ENCODE measurements at regions not wholly inside any gene's neighbourhood (a gene's known extent, or its start where the extent isn't known, plus 50 kb on each side); places are given as distances from the start of the nearest gene placed in this dataset.

DNA sequence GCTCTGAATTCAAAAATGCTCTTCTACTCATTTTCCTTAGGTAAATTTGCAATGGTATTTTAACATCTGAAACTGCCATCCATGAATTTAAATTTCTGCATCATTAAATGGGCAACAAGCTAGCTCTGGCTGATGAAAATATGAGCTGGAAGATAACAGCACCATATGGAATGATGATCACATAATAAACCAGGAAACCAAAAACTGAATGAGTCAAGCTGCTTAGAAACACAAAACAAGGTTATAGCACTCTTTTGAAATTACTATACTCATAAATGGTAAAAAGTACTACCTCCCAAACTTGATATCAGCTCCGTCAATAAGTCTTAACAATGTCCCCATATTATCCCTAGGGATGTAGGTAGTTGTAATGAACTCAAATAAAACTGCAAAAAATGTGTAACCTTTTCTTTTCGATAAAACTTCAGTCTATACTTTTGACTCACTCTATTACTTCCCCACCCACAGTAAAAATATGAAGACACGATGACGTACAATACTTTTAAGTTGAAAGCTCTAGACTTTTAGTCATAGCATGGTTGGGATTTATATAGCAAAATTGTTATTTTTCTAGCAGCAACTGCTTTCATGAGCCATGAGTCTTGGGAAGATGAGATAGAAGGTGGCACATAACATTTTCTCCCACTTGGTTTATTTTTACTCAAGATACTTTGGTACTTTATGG is 396.7 kb downstream of the CDH2 start:
- H3K4me2 ChIP-seq (ENCODE audit: low read length) = no peak overlapping the region
- H4K20me1 ChIP-seq (ENCODE audit: insufficient read depth) = no peaks in the 10 kb centered on the region
- no peak overlapping the region for H3K27ac ChIP-seq (ENCODE audit: low read depth, low read length)
- ChIA-PET CTCF (no interaction called here), RAD21 (ENCODE audit: low non-redundant PET in 1 of 2, low total read pairs in 2 of 2, uncharacterized antibody in 2 of 2, unreplicated experiment in 2 of 2) (no interaction called here), POLR2A (no interaction called here)
- no peaks in the 10 kb centered on the region for H3K9me2 ChIP-seq (ENCODE audit: insufficient read depth)
- BruUV-seq (replicated peaks) = no TSS peak
- DNase-seq (ENCODE audit: low read depth, low spot score) = no peak
- no peaks in the 10 kb centered on the region for H3K79me2 ChIP-seq (ENCODE audit: insufficient read depth, low read length)
- H3K9me3 ChIP-seq (ENCODE audit: control insufficient read depth in 1 of 2, insufficient read depth in 1 of 2, low read depth in 1 of 2, low read length in 2 of 2) = no peaks in the 10 kb centered on the region
- H3K4me3 ChIP-seq (replicated peaks in 1 of 2; ENCODE audit: low read depth in 1 of 2, low read length in 2 of 2) = no peak overlapping the region
- intact Hi-C loops (cut with micrococcal nuclease) = no loop called here
- H2AFZ ChIP-seq (ENCODE audit: low read depth, low read length, poor library complexity, severe bottlenecking) = no peak overlapping the region
- no peaks in the 10 kb centered on the region for H3K4me1 ChIP-seq (ENCODE audit: control insufficient read depth in 1 of 2, insufficient read depth in 2 of 2, low read length in 2 of 2)
- H3K36me3 ChIP-seq (ENCODE audit: control insufficient read depth in 1 of 2, insufficient read depth in 2 of 2, low read length in 2 of 2) = no peaks in the 10 kb centered on the region
- TF ChIP-seq SRF (IDR thresholded peaks at IDR 0.05; ENCODE audit: low read depth) (no peak), POLR2AphosphoS5 (IDR thresholded peaks at IDR 0.05; ENCODE audit: low read depth, low read length) (no peak), CBX3 (IDR thresholded peaks at IDR 0.05; ENCODE audit: low read depth) (no peak), ELF1 (IDR thresholded peaks at IDR 0.05; ENCODE audit: borderline replicate concordance, low read depth) (no peak), ZNF274 (IDR thresholded peaks at IDR 0.05; ENCODE audit: low read depth, low read length) (no peak), EGR1 (IDR thresholded peaks at IDR 0.05; ENCODE audit: low read depth) (no peak), CEBPB (IDR thresholded peaks at IDR 0.05; ENCODE audit: low read depth) (no peak), RAD21 (IDR thresholded peaks at IDR 0.05; ENCODE audit: low read depth) (no peak), POLR2A (IDR thresholded peaks at IDR 0.05; ENCODE audit: borderline replicate concordance, extremely low read depth, insufficient read depth, insufficient read length) (no peak), FOSL1 (IDR thresholded peaks at IDR 0.05; ENCODE audit: low read depth) (no peak)
- TF ChIP-seq, protein P1, sequence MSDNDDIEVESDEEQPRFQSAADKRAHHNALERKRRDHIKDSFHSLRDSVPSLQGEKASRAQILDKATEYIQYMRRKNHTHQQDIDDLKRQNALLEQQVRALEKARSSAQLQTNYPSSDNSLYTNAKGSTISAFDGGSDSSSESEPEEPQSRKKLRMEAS (IDR thresholded peaks at IDR 0.05) = no peak
- TF ChIP-seq, protein P2, sequence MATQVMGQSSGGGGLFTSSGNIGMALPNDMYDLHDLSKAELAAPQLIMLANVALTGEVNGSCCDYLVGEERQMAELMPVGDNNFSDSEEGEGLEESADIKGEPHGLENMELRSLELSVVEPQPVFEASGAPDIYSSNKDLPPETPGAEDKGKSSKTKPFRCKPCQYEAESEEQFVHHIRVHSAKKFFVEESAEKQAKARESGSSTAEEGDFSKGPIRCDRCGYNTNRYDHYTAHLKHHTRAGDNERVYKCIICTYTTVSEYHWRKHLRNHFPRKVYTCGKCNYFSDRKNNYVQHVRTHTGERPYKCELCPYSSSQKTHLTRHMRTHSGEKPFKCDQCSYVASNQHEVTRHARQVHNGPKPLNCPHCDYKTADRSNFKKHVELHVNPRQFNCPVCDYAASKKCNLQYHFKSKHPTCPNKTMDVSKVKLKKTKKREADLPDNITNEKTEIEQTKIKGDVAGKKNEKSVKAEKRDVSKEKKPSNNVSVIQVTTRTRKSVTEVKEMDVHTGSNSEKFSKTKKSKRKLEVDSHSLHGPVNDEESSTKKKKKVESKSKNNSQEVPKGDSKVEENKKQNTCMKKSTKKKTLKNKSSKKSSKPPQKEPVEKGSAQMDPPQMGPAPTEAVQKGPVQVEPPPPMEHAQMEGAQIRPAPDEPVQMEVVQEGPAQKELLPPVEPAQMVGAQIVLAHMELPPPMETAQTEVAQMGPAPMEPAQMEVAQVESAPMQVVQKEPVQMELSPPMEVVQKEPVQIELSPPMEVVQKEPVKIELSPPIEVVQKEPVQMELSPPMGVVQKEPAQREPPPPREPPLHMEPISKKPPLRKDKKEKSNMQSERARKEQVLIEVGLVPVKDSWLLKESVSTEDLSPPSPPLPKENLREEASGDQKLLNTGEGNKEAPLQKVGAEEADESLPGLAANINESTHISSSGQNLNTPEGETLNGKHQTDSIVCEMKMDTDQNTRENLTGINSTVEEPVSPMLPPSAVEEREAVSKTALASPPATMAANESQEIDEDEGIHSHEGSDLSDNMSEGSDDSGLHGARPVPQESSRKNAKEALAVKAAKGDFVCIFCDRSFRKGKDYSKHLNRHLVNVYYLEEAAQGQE (IDR thresholded peaks at IDR 0.05; ENCODE audit: low read depth) = no peak
- TF ChIP-seq, protein P3, sequence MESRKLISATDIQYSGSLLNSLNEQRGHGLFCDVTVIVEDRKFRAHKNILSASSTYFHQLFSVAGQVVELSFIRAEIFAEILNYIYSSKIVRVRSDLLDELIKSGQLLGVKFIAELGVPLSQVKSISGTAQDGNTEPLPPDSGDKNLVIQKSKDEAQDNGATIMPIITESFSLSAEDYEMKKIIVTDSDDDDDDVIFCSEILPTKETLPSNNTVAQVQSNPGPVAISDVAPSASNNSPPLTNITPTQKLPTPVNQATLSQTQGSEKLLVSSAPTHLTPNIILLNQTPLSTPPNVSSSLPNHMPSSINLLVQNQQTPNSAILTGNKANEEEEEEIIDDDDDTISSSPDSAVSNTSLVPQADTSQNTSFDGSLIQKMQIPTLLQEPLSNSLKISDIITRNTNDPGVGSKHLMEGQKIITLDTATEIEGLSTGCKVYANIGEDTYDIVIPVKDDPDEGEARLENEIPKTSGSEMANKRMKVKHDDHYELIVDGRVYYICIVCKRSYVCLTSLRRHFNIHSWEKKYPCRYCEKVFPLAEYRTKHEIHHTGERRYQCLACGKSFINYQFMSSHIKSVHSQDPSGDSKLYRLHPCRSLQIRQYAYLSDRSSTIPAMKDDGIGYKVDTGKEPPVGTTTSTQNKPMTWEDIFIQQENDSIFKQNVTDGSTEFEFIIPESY (IDR thresholded peaks at IDR 0.05; ENCODE audit: extremely low read depth, insufficient replicate concordance, low read length) = no peak
- TF ChIP-seq, protein P4, sequence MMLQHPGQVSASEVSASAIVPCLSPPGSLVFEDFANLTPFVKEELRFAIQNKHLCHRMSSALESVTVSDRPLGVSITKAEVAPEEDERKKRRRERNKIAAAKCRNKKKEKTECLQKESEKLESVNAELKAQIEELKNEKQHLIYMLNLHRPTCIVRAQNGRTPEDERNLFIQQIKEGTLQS (IDR thresholded peaks at IDR 0.05) = no peak
- H3K9ac ChIP-seq (ENCODE audit: low read length) = no peak overlapping the region
- no peaks in the 10 kb centered on the region for H3K27me3 ChIP-seq (ENCODE audit: insufficient read depth, low read length)
- ATAC-seq = no peak

All from HCT116 (cell line).